OCI-LY7 (cell line): ENCODE measurements at regions not wholly inside any gene's neighbourhood (a gene's known extent, or its start where the extent isn't known, plus 50 kb on each side); places are given as distances from the start of the nearest gene placed in this dataset.

Source experiments
- EZH2phosphoT487 ChIP-seq: fragments of 200-600 bp; sonication (generic); IDR thresholded peaks from 2 replicates; pipeline ENCODE4 v1.6.1; 2018; ENCODE audit warnings: low read depth, borderline replicate concordance, mild to moderate bottlenecking, mixed run types, antibody characterized with exemption, low read length, moderate library complexity, mixed read lengths
- TF ChIP-seq, protein P1 (sequence below): fragments of 200-600 bp; sonication (generic); conservative IDR thresholded peaks from 2 replicates; pipeline ENCODE4 v1.5.1; 2014; ENCODE audit warnings: mild to moderate bottlenecking, antibody characterized with exemption, low read length, moderate library complexity, mixed read lengths

DNA sequence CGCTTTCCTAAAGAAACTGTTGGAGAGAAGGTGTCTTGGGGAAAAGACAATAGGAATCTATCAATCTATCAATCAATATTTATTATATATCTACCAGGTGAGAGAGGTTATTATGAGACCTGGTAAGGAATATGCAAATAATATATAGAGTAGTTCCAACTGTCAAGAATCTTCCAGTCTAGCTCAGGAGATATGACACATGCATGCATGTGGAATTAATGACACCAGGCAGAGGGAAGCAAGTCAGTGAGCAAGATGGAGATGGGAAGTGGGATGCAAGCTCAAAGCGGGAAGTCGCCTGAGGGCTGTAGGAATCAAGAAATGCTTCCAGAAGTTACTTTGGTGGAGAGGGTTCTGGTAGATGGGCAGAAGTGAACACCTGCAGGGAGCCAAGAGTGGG is 187.4 kb upstream of the NRP1 start:
- TF ChIP-seq, protein P1, sequence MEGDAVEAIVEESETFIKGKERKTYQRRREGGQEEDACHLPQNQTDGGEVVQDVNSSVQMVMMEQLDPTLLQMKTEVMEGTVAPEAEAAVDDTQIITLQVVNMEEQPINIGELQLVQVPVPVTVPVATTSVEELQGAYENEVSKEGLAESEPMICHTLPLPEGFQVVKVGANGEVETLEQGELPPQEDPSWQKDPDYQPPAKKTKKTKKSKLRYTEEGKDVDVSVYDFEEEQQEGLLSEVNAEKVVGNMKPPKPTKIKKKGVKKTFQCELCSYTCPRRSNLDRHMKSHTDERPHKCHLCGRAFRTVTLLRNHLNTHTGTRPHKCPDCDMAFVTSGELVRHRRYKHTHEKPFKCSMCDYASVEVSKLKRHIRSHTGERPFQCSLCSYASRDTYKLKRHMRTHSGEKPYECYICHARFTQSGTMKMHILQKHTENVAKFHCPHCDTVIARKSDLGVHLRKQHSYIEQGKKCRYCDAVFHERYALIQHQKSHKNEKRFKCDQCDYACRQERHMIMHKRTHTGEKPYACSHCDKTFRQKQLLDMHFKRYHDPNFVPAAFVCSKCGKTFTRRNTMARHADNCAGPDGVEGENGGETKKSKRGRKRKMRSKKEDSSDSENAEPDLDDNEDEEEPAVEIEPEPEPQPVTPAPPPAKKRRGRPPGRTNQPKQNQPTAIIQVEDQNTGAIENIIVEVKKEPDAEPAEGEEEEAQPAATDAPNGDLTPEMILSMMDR: no peak
- TF ChIP-seq EZH2phosphoT487: no peak
